GM19023 (cell line): ENCODE measurements at regions not wholly inside any gene's neighbourhood (a gene's known extent, or its start where the extent isn't known, plus 50 kb on each side); places are given as distances from the start of the nearest gene placed in this dataset.

Source experiments
- ATAC-seq: cut with Tn5 transposase; IDR thresholded peaks from one replicate; pipeline ENCODE4 v1.9.1; 2021; ENCODE audit warnings: mild to moderate bottlenecking, moderate library complexity; ENCODE audit not compliant: unreplicated experiment

- ATAC-seq: no peak
Observed at GRCh38 chr15:93298901-93299300, 209.9 kb upstream of the RGMA start.

GRCh38 chr15:93296759-93297500, 207.9 kb upstream of the RGMA start:
- no peak for ATAC-seq

GRCh38 chr15:93294896-93295295, 205.9 kb upstream of the RGMA start:
- no peak for ATAC-seq

GRCh38 chr15:93294066-93294465, 205.1 kb upstream of the RGMA start:
- no peak for ATAC-seq

- ATAC-seq: no peak
Observed at GRCh38 chr15:93291380-93291779, 202.4 kb upstream of the RGMA start.

GRCh38 chr15:93290618-93290946, 201.6 kb upstream of the RGMA start:
- no peak for ATAC-seq

- ATAC-seq: no peak
Observed at GRCh38 chr15:93289941-93290617, 201.1 kb upstream of the RGMA start.

DNA sequence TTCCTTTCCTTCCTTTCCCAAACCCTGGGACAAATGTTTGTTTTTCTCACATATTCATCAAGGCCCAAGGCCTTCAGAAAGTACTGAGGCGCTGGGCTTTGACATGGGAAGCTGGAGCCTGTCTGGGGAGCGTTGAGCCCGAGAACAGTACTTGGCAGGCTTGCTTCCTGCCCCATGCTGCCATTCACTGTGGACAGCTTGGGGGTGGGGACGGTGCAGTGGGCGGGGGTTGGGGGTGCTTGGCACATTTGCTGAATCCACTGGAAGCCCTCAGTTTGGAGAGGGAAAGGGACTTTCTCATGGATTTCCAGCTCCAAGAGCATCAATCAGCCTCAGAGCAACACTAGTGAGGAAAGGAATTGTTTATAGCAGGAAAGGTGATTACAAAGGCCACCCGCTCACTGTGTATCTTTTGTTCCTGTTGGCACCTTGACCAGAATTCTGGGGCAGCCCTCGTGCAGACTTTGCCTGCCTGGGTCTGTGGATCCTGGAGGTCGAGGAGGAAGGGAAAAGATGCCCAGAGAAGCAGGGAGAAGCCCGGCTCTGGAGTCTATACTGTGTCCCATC, 199.8 kb upstream of the RGMA start:
- ATAC-seq: no peak

DNA sequence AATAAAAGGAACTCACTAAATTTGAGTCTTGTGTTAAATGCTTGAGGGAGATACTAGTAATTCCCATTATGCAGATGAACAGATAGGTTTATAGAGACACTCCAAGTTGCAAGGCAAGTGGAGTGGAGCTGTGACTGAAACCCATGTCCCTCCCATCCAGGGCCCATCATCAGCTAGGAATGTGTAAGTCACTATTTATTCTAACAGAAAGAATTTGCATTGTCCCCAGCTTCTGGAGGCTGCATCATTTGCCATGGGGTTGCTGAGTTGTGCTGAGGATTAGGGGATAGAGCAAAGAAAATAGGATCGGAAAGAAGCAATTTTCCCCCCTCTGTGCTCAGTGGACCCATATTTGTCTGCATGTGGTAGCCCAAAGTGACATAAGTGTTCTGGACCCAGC, 197.4 kb upstream of the RGMA start:
- ATAC-seq: no peak

DNA sequence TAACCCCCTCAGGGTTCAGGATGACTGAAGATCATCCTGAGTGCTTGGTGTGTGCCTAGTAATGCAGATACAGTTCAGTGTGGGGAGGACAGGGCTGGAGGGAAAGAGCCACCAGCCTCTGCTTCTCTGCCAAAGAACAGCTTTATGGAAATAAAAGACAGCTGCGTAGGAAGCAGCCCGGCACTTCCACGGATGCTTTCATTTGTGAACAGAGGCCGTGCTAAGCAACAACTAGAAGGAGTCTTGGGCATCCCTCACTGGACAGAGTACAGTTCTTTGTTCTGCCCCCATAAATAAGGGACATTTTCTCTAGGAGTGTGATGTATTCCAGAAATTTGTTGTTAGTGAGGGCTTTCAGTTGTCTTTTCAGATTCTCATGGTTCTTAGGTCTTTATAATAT, 194.8 kb upstream of the RGMA start:
- ATAC-seq: no peak

- no peak for ATAC-seq
Observed at GRCh38 chr15:93282808-93283207, 193.8 kb upstream of the RGMA start.

DNA sequence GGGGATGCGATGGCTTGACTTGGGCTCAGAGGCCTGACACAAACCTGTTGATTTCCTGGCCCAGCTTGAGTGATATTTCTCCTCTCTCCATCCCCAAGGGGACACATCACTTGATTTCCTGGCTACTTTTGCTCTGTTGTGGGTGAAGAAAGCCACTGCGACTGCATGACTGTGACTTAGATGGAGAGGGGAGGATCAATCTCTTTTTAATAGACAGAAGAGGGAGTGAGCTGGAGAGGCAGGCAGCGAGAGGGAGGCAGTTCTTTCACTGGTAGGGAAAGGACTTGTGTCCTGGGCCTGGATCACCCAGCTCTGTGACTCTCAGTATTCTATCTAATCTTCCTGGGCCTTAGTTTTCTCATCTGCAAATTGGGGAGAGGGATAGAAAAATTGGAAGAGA, 189.8 kb upstream of the RGMA start:
- no peak for ATAC-seq

- no peak for ATAC-seq
Observed at GRCh38 chr15:93278006-93278405, 189.0 kb upstream of the RGMA start.

DNA sequence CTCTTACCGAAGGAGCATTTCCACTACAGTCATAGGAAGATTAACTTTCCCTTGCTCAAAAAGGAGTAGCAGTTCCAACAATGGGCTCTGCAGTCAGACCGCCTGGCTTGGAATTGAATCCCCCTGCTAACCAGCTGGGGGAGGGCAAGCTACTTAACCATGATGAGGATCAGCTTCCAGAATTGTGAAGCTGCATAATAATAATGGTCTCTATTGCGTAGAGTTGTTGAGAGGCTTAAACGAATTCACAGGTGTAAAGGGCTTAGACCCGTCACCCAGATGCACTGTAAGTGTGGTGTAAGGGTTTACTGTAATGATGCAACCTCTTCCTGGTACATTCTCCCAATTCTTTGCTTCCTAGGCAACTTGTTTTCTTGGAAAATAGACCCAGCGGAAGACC, 185.2 kb upstream of the RGMA start:
- no peak for ATAC-seq

DNA sequence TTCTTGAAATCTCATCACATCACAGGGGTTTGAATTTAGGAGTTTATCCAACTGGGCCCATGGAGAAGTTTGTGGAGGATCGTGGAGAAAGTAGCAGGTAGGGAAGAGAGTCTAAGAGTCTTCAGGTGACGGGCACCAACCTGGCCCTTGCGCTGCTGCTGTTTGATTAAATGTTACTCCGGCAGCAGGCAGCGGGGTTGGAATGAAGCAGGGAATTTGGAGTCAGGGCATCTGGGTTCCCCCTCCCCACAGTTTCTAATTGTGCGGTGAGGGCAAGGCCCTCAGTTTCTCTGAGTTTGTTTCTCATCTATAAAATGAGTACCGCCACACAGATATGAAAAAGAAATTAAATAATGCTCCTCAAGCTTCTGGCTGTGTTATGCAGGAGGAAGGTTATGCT, 182.9 kb upstream of the RGMA start:
- no peak for ATAC-seq

- ATAC-seq: no peak
Observed at GRCh38 chr15:93270937-93271467, 182.0 kb upstream of the RGMA start.

DNA sequence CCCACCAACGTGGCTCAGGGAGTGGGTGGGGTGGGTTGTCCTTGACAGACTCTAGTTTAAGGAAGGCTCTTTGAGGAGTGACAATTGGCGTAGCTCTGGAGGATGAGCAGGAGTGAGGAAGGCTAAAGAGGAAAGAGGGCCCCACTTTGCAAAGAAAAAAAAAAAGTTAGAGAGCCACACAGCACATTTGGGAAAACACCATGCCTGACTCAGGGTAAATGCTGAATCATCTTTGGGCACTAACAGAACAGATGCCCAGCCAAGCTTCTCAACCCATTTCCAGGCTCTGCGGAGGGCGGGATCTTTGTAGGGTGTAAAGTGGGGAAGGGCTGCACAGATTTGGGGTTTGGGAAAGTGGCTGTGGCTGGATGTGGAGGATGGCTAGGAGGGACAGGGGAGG, 179.1 kb upstream of the RGMA start:
- ATAC-seq: no peak

- ATAC-seq: no peak
Observed at GRCh38 chr15:93266291-93266690, 177.3 kb upstream of the RGMA start.

- ATAC-seq: no peak
Observed at GRCh38 chr15:93265111-93265556, 176.1 kb upstream of the RGMA start.

- ATAC-seq: no peak
Observed at GRCh38 chr15:93261845-93262244, 172.8 kb upstream of the RGMA start.

GRCh38 chr15:93257920-93258319, 168.9 kb upstream of the RGMA start:
- ATAC-seq: no peak

GRCh38 chr15:93253681-93254080, 164.7 kb upstream of the RGMA start:
- no peak for ATAC-seq
